ENCODE measurements at regions not wholly inside any gene's neighbourhood (a gene's known extent, or its start where the extent isn't known, plus 50 kb on each side); places are given as distances from the start of the nearest gene placed in this dataset.

- TF ChIP-seq POLR2AphosphoS5 (IDR thresholded peaks at IDR 0.05; ENCODE audit: low read depth, low read length) (no peak), POLR2A (IDR thresholded peaks at IDR 0.05; ENCODE audit: low read depth, low read length) (no peak), PAX5 (IDR thresholded peaks at IDR 0.05; ENCODE audit: insufficient read depth, low read length, severe bottlenecking) (no peak), SPI1 (IDR thresholded peaks at IDR 0.05; ENCODE audit: low read depth, low read length) (no peak), TAF1 (IDR thresholded peaks at IDR 0.05; ENCODE audit: low read depth, low read length) (no peak)
Observed at GRCh38 chrX:10926891-10927290, 184.2 kb upstream of the HCCS start.
